ENCODE measurements at regions not wholly inside any gene's neighbourhood (a gene's known extent, or its start where the extent isn't known, plus 50 kb on each side); places are given as distances from the start of the nearest gene placed in this dataset.
A peak's percentile ranks its signal among the peaks of the same experiment; 100 is the strongest.

DNA sequence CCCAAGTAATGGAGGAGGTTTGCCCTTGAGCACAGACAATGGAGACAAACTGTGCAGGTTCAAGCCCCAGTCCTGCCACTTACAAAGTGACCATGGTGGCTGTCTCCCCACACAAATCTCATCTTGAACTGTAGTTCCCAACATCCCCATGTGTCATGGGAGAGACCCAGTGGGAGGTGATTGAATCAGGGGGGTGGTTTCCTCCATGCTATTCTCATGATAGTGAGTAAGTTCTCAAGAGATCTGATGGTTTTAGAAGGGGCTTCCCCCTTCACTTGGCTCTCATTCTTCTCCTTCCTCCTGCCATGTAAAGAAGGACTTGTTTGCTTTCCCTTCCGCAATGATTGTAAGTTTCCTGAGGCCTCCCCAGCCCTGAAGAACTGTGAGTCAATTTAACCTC, 225.4 kb downstream of the TXNL1 start:
- Histone ChIP-seq H3K9me3 (ENCODE audit: control insufficient read depth, insufficient read depth, low read length) (no peaks in the 10 kb centered on the region), H3K27me3 (ENCODE audit: control insufficient read depth, insufficient read depth, low read length) (no peaks in the 10 kb centered on the region), H3K27ac (ENCODE audit: low read depth, low read length) (no peak overlapping the region), H3K4me3 (ENCODE audit: low read depth, low read length) (no peak overlapping the region)
- ChIA-PET CTCF (no interaction called here), POLR2A (no interaction called here)
- TF ChIP-seq, protein P1, sequence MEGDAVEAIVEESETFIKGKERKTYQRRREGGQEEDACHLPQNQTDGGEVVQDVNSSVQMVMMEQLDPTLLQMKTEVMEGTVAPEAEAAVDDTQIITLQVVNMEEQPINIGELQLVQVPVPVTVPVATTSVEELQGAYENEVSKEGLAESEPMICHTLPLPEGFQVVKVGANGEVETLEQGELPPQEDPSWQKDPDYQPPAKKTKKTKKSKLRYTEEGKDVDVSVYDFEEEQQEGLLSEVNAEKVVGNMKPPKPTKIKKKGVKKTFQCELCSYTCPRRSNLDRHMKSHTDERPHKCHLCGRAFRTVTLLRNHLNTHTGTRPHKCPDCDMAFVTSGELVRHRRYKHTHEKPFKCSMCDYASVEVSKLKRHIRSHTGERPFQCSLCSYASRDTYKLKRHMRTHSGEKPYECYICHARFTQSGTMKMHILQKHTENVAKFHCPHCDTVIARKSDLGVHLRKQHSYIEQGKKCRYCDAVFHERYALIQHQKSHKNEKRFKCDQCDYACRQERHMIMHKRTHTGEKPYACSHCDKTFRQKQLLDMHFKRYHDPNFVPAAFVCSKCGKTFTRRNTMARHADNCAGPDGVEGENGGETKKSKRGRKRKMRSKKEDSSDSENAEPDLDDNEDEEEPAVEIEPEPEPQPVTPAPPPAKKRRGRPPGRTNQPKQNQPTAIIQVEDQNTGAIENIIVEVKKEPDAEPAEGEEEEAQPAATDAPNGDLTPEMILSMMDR (IDR thresholded peaks at IDR 0.05; ENCODE audit: low read depth, low read length) = no peak
- no peak for DNase-seq (ENCODE audit: low read depth, low spot score)

DNA sequence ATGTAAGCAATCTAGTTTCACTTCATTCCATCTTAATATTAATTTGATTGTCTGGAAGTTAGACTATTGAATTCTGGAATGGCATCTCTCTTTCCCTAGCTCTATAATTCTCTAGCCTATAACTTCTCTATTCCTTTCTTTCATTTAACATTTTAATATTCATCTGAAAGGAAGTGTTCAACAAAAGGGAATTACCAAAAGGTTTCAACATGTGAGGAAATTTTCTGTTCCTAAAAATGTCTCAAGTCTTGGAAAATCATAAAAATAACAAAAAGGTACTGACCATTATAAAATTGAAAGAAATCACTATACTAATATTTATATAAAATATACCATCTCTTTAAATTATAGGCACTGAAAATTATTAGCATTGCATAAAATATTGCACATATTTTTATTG, 228.7 kb downstream of the TXNL1 start:
- no peaks in the 10 kb centered on the region for H3K27me3 ChIP-seq (ENCODE audit: control insufficient read depth, insufficient read depth, low read length)
- ChIA-PET POLR2A (no interaction called here), CTCF (no interaction called here)
- no peak for DNase-seq (ENCODE audit: low read depth, low spot score)
- no peaks in the 10 kb centered on the region for H3K9me3 ChIP-seq (ENCODE audit: control insufficient read depth, insufficient read depth, low read length)
- H3K27ac ChIP-seq (ENCODE audit: low read depth, low read length) = no peak overlapping the region
- H3K4me3 ChIP-seq (ENCODE audit: low read depth, low read length) = no peak overlapping the region
- TF ChIP-seq, protein P1 (IDR thresholded peaks at IDR 0.05; ENCODE audit: low read depth, low read length) = no peak

DNA sequence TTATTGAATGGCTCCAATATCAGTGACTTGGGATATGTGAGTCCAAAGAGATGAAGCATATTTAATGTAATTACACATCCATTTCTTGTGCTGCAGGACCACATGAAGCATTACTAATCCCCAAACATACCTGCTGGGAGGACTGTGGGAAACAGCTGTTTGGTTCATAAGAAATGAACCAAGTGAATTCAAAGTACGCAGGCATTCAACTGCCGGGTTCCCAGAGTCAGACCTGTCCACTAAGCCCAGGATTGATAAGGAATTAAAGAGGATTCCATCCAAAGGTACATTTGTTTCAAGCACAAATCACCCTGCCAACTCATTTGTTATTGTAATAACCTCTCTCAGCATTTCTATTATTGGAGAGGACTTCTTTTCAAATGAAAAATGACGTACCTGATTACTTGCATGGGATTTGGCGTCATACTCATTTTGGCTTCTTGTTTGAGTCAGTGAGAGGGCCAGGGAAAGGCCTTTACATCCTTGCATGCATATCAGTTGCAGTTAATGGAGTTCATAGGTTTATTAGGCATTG, 230.7 kb downstream of the TXNL1 start:
- ChIA-PET CTCF (no interaction called here), POLR2A (no interaction called here)
- Histone ChIP-seq H3K27me3 (ENCODE audit: control insufficient read depth, insufficient read depth, low read length) (no peaks in the 10 kb centered on the region), H3K4me3 (ENCODE audit: low read depth, low read length) (no peak overlapping the region), H3K27ac (ENCODE audit: low read depth, low read length) (no peak overlapping the region), H3K9me3 (ENCODE audit: control insufficient read depth, insufficient read depth, low read length) (no peaks in the 10 kb centered on the region)
- TF ChIP-seq, protein P1 (IDR thresholded peaks at IDR 0.05; ENCODE audit: low read depth, low read length) = no peak
- DNase-seq (ENCODE audit: low read depth, low spot score) = no peak

DNA sequence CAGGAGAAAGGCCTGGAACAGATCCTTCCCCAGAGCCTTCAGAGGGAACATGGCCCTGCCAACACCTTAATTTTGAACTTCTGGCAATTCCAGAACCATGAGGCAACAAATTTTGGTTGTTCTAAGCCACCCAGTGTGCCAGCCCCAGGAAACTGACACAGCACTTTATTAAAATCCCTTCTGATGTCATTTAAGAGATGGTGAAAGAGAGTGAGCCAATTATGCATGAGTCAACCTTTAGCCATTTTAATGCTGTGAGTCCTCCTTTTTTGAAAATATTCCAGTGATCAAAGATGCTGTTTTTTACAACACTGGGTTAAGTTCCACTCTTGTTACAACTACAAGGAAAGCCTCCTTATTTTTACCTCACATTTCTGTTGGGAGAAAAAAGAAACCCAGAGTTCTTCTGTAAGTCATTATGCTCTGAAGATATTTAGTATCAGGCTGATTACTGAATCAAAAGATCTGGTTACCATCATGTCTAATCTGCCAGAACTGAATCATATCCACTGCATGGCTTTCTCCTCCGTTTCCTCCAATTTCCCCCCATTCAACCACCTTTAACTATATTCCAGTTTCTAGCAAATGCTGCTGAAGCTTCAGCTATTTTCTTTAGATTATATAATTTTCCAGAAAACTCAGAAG, 235.4 kb downstream of the TXNL1 start:
- ChIA-PET CTCF (no interaction called here), POLR2A (no interaction called here)
- Histone ChIP-seq H3K27ac (ENCODE audit: low read depth, low read length) (peak overlapping the region; percentile 91), H3K4me3 (ENCODE audit: low read depth, low read length) (no peak overlapping the region), H3K9me3 (ENCODE audit: control insufficient read depth, insufficient read depth, low read length) (no peaks in the 10 kb centered on the region), H3K27me3 (ENCODE audit: control insufficient read depth, insufficient read depth, low read length) (no peaks in the 10 kb centered on the region)
- DNase-seq (ENCODE audit: low read depth, low spot score) = peak; percentile 59
- TF ChIP-seq, protein P1 (IDR thresholded peaks at IDR 0.05; ENCODE audit: low read depth, low read length) = no peak

DNA sequence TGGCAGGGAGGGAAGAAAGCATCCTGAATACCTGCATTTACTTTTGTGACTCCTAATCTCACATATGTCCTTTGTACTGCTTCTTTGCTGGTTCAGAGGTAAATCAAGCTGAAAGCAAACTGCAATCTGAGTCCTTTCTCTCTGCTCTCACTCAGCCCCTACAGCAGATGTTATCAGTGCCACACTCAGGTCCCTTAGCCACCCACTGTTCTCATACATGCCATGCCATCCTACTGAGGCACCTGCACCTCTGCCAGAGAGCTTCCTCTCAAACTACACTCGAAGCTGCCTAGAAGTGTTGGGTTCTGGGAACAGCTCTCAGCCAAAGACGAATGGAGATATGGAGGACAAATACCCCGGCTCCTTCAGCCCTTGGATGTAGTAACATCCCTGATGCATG, 244.5 kb downstream of the TXNL1 start:
- TF ChIP-seq, protein P1 (IDR thresholded peaks at IDR 0.05; ENCODE audit: low read depth, low read length) = no peak
- ChIA-PET CTCF (no interaction called here), POLR2A (no interaction called here)
- no peaks in the 10 kb centered on the region for H3K9me3 ChIP-seq (ENCODE audit: control insufficient read depth, insufficient read depth, low read length)
- H3K27me3 ChIP-seq (ENCODE audit: control insufficient read depth, insufficient read depth, low read length) = no peaks in the 10 kb centered on the region
- no peak for DNase-seq (ENCODE audit: low read depth, low spot score)
- no peak overlapping the region for H3K4me3 ChIP-seq (ENCODE audit: low read depth, low read length)
- no peak overlapping the region for H3K27ac ChIP-seq (ENCODE audit: low read depth, low read length)

Data from AG04450 (cell line).